GM12875 (cell line): ENCODE measurements at regions not wholly inside any gene's neighbourhood (a gene's known extent, or its start where the extent isn't known, plus 50 kb on each side); places are given as distances from the start of the nearest gene placed in this dataset.

ENCODE experiments used
- H3K4me3 ChIP-seq: one replicate; pipeline ENCODE4 v1.5.1; 2011; ENCODE audit warnings: low read depth, low read length, control low read depth
- CTCF ChIP-seq: IDR thresholded peaks from 2 replicates; pipeline ENCODE4 v1.5.1; 2011; ENCODE audit warnings: low read depth, mild to moderate bottlenecking, control low read depth, inconsistent platforms, low read length, moderate library complexity, borderline replicate concordance; ENCODE audit not compliant: insufficient read depth

GRCh38 chr12:38998887-38999482, 93.6 kb upstream of the CPNE8 start:
- no peak for TF ChIP-seq CTCF
- H3K4me3 ChIP-seq: no peak overlapping the region

- H3K4me3 ChIP-seq: no peak overlapping the region
- TF ChIP-seq CTCF: no peak
Observed at GRCh38 chr12:38995249-38995648, 89.9 kb upstream of the CPNE8 start.

- TF ChIP-seq CTCF: no peak
- no peak overlapping the region for H3K4me3 ChIP-seq
Observed at GRCh38 chr12:38985961-38986360, 80.6 kb upstream of the CPNE8 start.

- no peak overlapping the region for H3K4me3 ChIP-seq
- no peak for TF ChIP-seq CTCF
Observed at GRCh38 chr12:38984388-38984787, 79.0 kb upstream of the CPNE8 start.

- H3K4me3 ChIP-seq: no peak overlapping the region
- TF ChIP-seq CTCF: no peak
Observed at GRCh38 chr12:38983117-38983571, 77.8 kb upstream of the CPNE8 start.

GRCh38 chr12:38977132-38977531, 71.7 kb upstream of the CPNE8 start:
- no peak for TF ChIP-seq CTCF
- no peak overlapping the region for H3K4me3 ChIP-seq

- H3K4me3 ChIP-seq: no peak overlapping the region
- TF ChIP-seq CTCF: no peak
Observed at GRCh38 chr12:38969706-38970105, 64.3 kb upstream of the CPNE8 start.
